Small intestine (tissue), 7 donors: ENCODE measurements at regions not wholly inside any gene's neighbourhood (a gene's known extent, or its start where the extent isn't known, plus 50 kb on each side); places are given as distances from the start of the nearest gene placed in this dataset.
A peak's percentile ranks its signal among the peaks of the same experiment; 100 is the strongest.

Experiments
- DNase-seq, 2 donors: peaks; one replicate each; pipeline versions ENCODE4 v3.0.0 to v3.0.0-alpha.2; 2013
- FAIRE-seq: peaks from 2 replicates; lab custom pipeline; 2012; peaks lifted over from hg19 to GRCh38; lab: Jason Lieb, UNC
- H3K27ac ChIP-seq, 3 donors: one replicate each; pipeline ENCODE4 v1.5.1; 2013; ENCODE audit warnings: low read length in 2 of 3, mild to moderate bottlenecking in 2 of 3, control low read depth in 1 of 3, inconsistent platforms in 1 of 3, low read depth in 1 of 3, moderate library complexity in 1 of 3
- H3K27me3 ChIP-seq, 3 donors: one replicate each; pipeline ENCODE4 v1.6.1; 2013; ENCODE audit warnings: low read length in 3 of 3, inconsistent platforms in 1 of 3; ENCODE audit not compliant: control insufficient read depth in 3 of 3, insufficient read depth in 3 of 3
- H3K36me3 ChIP-seq, 3 donors: one replicate each; pipeline ENCODE4 v1.6.1; 2013; ENCODE audit warnings: low read length in 3 of 3, inconsistent platforms in 1 of 3, low read depth in 1 of 3, mild to moderate bottlenecking in 1 of 3, moderate library complexity in 1 of 3; ENCODE audit not compliant: control insufficient read depth in 3 of 3, insufficient read depth in 2 of 3
- H3K4me1 ChIP-seq, 3 donors: one replicate each; pipeline ENCODE4 v1.6.1; 2013; ENCODE audit warnings: low read length in 2 of 3, inconsistent platforms in 1 of 3, low read depth in 1 of 3, mild to moderate bottlenecking in 1 of 3, moderate library complexity in 1 of 3; ENCODE audit not compliant: control insufficient read depth in 3 of 3, insufficient read depth in 2 of 3
- H3K4me3 ChIP-seq, 3 donors: one replicate each; pipeline ENCODE4 v1.5.1; 2013; ENCODE audit warnings: low read length in 3 of 3, control low read depth in 1 of 3, inconsistent platforms in 1 of 3, low read depth in 1 of 3, mild to moderate bottlenecking in 1 of 3, moderate library complexity in 1 of 3
- H3K9me3 ChIP-seq, 2 donors: one replicate each; pipeline ENCODE4 v1.6.1; 2013; ENCODE audit warnings: low read depth in 1 of 2, low read length in 1 of 2; ENCODE audit not compliant: control insufficient read depth in 2 of 2, insufficient read depth in 1 of 2
- WGBS, 3 donors: extraction: QIAGEN DNeasy Blood & Tissue Kit; methylation state at CpG; one replicate each; pipeline ENCODE4 v1.1.7; 2013; 5-methylcytosine and 5-hydroxymethylcytosine counted together
- donor health status: healthy with polysubstance abuse.
- donor health status: control.
- donor health status: control.
- donor health status: Bipolar disorder and iron deficiency.
- donor health status: healthy.

DNA sequence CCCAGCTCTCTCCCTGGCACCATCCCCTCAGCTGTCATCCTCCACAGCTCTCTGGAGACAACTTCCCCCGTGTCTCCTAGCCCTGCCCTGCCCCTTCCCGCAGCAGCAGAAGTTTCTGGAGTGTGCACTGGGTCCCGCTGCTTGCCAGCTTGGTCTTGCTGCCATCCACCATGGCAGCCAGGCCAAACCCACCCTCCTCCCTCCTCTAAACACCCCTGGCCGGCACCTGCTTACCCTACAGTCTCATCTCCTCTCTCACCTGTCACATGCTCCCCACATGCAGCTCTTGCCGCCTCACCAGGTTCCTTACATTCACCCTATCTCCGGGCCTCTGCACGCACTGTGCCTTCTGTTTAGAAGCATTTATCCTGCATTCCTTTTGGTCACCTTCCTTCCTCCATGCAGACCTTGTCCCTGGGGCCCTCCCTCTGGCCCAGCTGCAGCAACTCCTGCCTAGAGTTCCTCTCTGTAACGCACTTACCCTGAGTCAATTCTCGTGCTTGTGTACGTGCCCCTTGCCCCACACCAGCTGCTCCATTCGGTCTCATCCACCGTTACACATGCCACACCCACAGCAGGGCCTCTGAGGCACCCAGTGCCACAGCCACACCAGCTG, 93.9 kb upstream of the RET start:
- peak; percentile 22 to 25 for DNase-seq
- 32 to 60% (median 45%) methylated on average over 12 of the region's 12 CpGs for WGBS, 3 donors
- H3K4me3 ChIP-seq, result no peak overlapping the region

DNA sequence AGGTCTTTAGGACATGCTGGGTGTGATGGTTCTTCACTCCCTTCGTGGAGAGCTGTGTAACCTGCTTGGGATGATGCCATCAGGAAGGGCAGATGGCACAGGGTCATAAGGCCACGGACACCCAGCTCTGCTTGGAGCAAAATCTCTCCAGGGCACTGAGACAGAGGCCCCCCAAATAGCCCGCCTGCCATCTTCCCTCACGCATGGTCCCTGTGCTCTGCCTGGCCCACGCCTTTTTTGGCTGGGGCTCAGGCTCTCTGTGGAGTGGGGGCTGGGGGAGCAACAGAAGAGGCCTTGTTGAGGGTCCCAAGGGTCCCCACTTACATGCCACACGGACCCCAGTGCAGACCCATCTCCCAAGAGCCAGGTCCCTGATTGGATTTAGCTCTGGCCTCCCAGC, 93.3 kb upstream of the RET start:
- Histone ChIP-seq H3K9me3 (no peaks in the 10 kb centered on the region), H3K4me1 (peaks cover 0 to 9% (median 0%) of the 10 kb centered on the region in 3 donors), H3K36me3 (no peaks in the 10 kb centered on the region), H3K4me3 (no peak overlapping the region), H3K27me3 (no peaks in the 10 kb centered on the region), H3K27ac (no peak overlapping the region)
- no peak for DNase-seq
- FAIRE-seq, result no peak
- 65 to 76% (median 66%) methylated on average over 6 of the region's 6 CpGs for WGBS, 3 donors

More for the DNA sequence above, 93.9 kb upstream of the RET start:
- Histone ChIP-seq H3K36me3 (no peaks in the 10 kb centered on the region), H3K27ac (no peak overlapping the region), H3K4me1 (peaks cover 0 to 9% (median 0%) of the 10 kb centered on the region in 3 donors), H3K9me3 (no peaks in the 10 kb centered on the region), H3K27me3 (no peaks in the 10 kb centered on the region)
- no peak for FAIRE-seq

DNA sequence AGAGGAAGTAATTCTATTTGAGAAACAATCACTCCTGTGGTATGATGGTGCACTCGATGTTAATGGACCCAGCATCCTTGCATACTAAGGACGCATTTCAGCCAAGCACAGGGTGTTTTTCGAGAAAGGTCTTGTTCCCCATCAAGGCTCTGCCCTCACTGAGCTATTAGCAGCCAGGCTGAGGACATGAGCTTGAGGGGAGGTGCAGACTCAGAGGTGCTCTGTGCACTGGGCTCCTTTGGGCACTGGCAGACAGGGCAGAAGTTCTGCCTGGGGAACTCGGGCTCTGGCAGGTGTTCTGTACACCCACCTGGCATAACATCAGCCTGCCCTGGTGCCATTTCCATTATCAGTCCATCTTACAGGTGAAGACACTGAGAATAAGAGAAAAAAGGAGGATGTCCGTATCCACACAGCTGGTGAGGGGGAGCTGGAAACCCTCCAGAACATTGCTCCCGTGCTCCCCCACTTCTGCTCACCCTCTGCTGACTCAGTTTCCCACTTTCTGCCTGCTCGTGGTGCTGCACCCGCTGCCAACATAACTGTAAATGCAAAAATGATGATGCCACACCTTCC, 92.7 kb upstream of the RET start:
- DNase-seq (no peak), FAIRE-seq (no peak)
- H3K9me3 ChIP-seq, result no peaks in the 10 kb centered on the region
- WGBS, 3 donors, result 69 to 79% (median 78%) methylated on average over 8 of the region's 8 CpGs
- H3K4me3 ChIP-seq, result no peak overlapping the region
- H3K27me3 ChIP-seq, result no peaks in the 10 kb centered on the region
- peaks cover 0 to 9% (median 0%) of the 10 kb centered on the region in 3 donors for H3K4me1 ChIP-seq
- H3K36me3 ChIP-seq, result no peaks in the 10 kb centered on the region
- H3K27ac ChIP-seq, result no peak overlapping the region

DNA sequence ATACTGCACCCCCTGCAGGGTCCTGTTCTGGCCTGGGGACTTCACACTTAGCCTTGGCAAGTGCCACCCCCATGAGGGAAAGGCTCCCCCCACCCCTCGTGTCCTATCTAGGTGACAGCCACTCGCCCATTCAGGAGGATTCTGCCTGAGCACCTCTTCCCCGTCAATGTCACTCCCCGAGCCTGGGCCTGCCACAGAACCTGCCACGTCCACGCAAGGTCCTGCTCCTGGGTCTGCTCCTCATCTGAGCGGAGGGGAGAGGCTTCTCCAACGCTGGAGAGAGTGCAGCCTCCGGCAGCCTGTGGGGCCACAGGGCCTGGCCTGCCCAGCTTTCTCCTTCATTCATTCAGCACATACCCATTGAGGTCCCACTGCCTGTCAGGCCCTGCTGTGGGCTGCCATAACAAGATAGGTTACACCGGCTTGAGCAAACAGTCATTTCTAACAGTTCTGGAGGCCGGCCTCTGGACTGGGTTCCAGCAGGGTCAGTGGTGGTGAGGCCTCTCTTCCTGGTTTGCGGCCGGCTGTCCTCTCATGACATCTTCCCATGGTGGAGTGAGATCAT, 92.0 kb upstream of the RET start:
- peaks cover 0 to 9% (median 0%) of the 10 kb centered on the region in 3 donors for H3K4me1 ChIP-seq
- H3K27ac ChIP-seq, result no peak overlapping the region
- no peaks in the 10 kb centered on the region for H3K27me3 ChIP-seq
- H3K4me3 ChIP-seq, result no peak overlapping the region
- FAIRE-seq, result no peak
- no peaks in the 10 kb centered on the region for H3K9me3 ChIP-seq
- 82 to 93% (median 92%) methylated on average over 13 of the region's 13 CpGs for WGBS, 3 donors
- no peak for DNase-seq
- no peaks in the 10 kb centered on the region for H3K36me3 ChIP-seq

DNA sequence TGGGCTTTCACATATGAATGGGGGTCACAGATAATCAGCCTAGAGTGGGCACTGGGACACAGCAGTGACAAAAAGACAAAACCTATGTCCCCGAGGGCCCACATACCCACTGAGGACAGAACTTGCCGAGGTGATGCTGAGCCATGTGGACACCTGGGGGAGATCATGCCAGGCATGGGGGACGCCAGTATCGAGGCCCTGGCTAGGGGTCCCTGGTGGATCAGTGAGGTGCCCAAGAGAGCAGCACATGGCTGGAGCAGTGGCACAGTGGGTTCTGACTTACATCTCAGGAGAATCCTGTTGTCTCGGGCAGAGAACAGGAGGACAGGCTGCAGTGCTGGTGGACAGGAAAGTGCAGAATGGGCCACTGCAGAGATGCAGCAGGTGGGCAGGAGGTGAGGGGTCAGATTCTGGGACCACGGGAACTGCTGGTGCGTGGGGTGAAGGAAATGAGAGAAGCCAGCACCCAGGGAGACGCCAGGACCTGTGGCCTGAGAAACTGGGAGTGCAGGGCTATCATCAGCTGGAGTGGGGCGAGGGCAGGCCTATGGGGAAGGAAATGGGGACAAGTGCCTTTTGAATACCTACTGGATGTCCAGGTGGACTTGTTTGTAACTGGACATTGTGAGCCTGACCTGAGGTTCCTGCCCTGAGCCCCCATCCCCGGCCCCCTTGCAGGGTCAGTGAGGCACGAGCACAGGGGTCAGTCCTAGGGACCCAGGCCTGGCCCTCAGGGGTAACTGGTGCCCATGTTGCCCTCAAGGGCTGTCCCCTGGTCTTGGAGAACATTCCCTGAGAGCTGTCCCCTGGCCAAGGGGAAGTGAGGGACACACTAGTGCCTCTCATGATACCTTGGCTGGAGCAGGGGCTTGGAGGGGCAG, 91.2 kb upstream of the RET start:
- Histone ChIP-seq H3K27ac (no peak overlapping the region), H3K4me1 (peaks cover 0 to 9% (median 0%) of the 10 kb centered on the region in 3 donors), H3K4me3 (no peak overlapping the region), H3K27me3 (no peaks in the 10 kb centered on the region), H3K9me3 (no peaks in the 10 kb centered on the region), H3K36me3 (no peaks in the 10 kb centered on the region)
- WGBS, 3 donors, result 75 to 90% (median 88%) methylated on average over 11 of the region's 11 CpGs
- DNase-seq (no peak), FAIRE-seq (no peak)

DNA sequence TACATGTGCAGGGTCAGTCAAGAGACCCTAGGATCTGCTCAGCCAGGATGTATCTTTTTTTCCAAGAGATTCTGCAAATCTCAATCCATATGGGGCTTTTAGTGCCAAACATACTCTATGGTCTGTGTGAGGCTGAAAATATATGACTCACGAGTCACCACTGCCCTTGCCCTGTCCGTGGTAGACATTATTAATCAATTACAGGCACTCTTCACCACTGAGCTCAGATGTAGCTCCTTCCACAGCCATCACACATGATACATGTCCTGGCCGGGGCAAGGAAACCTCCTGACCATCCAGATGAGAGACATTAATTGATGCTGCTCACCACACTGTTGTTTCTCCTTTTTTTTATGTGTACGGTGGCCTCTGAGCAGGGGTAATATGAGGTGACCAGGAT, 90.2 kb upstream of the RET start:
- WGBS, 3 donors, result 58 to 65% (median 63%) methylated on average over 4 of the region's 4 CpGs
- Histone ChIP-seq H3K36me3 (no peaks in the 10 kb centered on the region), H3K9me3 (no peaks in the 10 kb centered on the region), H3K27me3 (no peaks in the 10 kb centered on the region), H3K4me1 (peaks cover 0 to 9% (median 0%) of the 10 kb centered on the region in 3 donors), H3K4me3 (no peak overlapping the region), H3K27ac (no peak overlapping the region)
- FAIRE-seq (no peak), DNase-seq (no peak)

DNA sequence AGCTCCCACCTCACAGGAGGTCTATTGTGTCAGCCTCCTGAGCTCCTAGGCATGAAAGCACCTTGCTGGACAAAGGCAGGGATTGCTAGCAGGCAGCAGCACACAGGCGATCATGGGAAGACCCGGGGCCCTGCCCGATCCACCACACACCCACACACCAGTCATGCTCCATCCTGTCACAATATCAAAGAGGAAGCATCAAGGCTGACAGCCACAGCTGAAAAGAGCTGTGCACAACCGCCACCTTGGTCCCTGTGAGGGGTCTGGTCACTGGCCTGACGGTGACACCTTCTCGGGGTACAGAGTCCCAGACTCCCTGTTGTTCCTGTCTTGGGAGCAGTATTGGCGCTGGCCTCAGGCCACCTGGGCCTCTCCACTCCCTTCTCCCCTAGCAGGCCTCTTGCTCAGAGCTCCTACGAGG, 89.7 kb upstream of the RET start:
- no peak for DNase-seq
- WGBS, 3 donors, result 73 to 88% (median 79%) methylated on average over 8 of the region's 8 CpGs
- Histone ChIP-seq H3K9me3 (no peaks in the 10 kb centered on the region), H3K36me3 (no peaks in the 10 kb centered on the region), H3K27me3 (no peaks in the 10 kb centered on the region), H3K4me3 (no peak overlapping the region), H3K27ac (no peak overlapping the region), H3K4me1 (peaks cover 0 to 4% (median 0%) of the 10 kb centered on the region in 3 donors)
- no peak for FAIRE-seq

DNA sequence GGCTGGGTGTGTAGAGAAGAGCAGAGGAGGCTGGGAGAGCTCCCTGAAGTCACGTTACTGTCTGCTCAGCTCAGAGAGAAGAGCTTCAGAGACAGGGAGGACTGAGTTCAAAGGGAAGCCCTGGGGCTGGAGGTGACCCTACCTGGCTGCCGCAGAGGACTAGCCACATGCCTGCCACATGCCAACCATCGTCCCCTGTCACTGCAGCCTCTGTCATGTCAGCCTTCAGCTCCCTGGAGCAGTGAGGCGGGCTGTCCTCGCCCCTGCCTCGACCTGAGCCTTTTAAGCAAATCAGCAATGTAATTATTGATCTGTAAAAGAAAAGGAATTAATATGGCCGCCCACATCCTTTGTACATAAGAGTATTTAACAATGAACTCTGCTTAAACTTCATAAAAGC, 89.3 kb upstream of the RET start:
- DNase-seq (no peak), FAIRE-seq (no peak)
- Histone ChIP-seq H3K9me3 (no peaks in the 10 kb centered on the region), H3K27ac (no peak overlapping the region), H3K4me3 (no peak overlapping the region), H3K27me3 (no peaks in the 10 kb centered on the region), H3K4me1 (peaks cover 0 to 4% (median 0%) of the 10 kb centered on the region in 3 donors), H3K36me3 (no peaks in the 10 kb centered on the region)
- 86 to 93% (median 89%) methylated on average over 7 of the region's 7 CpGs for WGBS, 3 donors
